CD1c-positive myeloid dendritic cell (primary cell): ENCODE measurements at regions not wholly inside any gene's neighbourhood (a gene's known extent, or its start where the extent isn't known, plus 50 kb on each side); places are given as distances from the start of the nearest gene placed in this dataset.
"Not testable (repeated sequence)": the region's sequence is repeated elsewhere in the genome, so short reads cannot be mapped to it uniquely, and the experiment has no call there.

Experiments used
- DNase-seq: peaks from one replicate; pipeline ENCODE4 v3.0.0-alpha.2; 2016; ENCODE audit errors: extremely low spot score

GRCh38 chr19:30103981-30104380, 161.9 kb downstream of the URI1 start:
- no peak for DNase-seq

GRCh38 chr19:30105316-30105715, 163.3 kb downstream of the URI1 start:
- no peak for DNase-seq

DNA sequence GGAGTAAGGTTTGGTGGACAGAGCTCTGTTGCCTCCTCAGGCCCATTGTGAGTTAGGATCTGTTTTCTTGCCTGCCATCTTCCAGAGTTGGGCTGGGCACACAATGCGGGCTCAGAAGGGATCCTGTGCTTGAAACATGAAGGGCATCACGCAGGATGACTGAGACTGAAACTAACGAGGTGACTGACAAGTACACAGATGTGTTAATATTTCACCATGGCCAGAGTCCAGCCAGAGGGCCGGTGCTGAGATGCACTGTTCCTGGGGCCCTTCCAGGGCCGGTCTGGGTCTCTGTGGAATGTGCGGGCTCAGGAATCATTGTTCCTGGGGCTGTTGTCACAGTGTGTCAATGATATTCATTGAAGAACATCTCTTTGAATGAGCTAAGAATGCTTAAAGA, 163.7 kb downstream of the URI1 start:
- no peak for DNase-seq

- DNase-seq, result no peak
Observed at GRCh38 chr19:30106417-30107095, 164.5 kb downstream of the URI1 start.

GRCh38 chr19:30107251-30107650, 165.2 kb downstream of the URI1 start:
- no peak for DNase-seq

DNA sequence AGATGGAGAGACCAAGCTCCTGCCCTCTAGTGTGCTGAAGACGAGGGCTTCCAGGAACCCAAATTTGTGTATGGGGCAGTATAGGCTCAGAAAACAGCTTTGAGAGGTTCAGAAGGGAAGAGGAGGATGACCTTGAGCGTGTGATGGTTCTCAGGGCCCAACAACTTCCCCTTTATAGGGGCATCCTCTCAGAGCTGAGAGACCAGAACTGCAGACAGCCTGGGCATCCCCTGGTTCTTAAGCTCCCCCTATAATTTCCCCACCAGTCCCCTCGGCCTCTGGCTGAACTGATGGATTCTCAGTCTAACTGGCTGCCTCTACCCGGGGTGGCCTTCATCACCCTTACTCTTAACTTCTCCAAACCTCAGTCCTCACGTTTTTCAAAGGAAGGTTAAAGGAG, 167.5 kb downstream of the URI1 start:
- DNase-seq, result no peak

GRCh38 chr19:30111021-30111855, 169.2 kb downstream of the URI1 start:
- no peak for DNase-seq

DNA sequence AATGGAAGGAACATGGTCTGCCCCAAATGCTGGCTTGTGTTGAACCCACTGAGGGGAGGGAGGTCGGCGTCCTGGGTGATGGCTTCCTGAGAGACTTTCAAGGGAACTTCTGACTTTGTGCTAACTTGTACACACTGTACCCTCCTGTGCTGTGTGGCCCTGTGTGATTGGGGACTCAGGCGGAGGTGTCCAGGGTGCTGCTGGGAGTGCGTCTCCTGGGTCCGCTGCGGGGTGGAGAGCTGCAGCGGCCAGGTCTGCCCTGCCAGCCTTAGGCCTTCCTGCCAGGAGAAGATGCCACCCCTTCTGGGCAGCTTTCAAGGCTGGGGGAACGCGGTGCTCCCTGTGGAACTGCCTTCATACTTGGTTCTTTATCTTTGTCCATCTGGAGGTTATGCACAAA, 170.1 kb downstream of the URI1 start:
- DNase-seq, result no peak

DNA sequence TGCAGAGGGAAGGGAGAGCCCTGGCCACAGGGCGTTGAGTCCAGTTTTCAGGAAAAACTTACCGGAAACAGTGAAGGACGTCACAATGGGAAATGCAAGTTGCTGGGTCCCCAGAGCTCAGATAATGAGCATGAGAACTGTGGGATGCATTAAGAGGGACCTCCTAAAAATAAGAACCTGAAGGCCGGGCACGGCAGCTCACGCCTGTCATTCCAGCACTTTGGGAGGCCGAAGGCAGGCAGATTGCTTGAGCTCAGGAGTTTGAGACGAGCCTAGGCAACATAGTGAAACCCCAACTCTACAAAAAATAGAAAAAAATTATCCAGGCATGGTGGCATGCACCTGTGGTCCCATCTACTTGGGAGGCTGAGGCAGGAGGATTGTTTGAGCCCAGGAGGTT, 170.6 kb downstream of the URI1 start:
- no peak for DNase-seq

GRCh38 chr19:30113186-30113585, 171.1 kb downstream of the URI1 start:
- DNase-seq, result no peak

GRCh38 chr19:30114095-30114494, 172.1 kb downstream of the URI1 start:
- DNase-seq, result not testable (repeated sequence)

GRCh38 chr19:30115947-30116346, 173.9 kb downstream of the URI1 start:
- no peak for DNase-seq

DNA sequence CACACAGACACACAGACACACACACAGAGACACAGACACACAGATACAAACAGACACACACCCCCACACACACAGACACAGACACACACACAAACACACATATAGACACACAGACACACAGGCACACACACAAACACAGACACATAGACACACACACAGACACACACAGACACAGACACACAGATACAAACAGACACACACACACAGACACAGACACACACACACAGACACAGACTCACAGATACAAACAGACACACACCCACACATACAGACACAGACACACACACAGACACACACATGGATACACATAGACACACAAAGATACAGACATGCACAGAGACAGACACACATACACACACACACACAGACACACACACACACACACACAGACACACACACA, 174.5 kb downstream of the URI1 start:
- DNase-seq, result no peak

GRCh38 chr19:30116984-30117555, 175.0 kb downstream of the URI1 start:
- no peak for DNase-seq

DNA sequence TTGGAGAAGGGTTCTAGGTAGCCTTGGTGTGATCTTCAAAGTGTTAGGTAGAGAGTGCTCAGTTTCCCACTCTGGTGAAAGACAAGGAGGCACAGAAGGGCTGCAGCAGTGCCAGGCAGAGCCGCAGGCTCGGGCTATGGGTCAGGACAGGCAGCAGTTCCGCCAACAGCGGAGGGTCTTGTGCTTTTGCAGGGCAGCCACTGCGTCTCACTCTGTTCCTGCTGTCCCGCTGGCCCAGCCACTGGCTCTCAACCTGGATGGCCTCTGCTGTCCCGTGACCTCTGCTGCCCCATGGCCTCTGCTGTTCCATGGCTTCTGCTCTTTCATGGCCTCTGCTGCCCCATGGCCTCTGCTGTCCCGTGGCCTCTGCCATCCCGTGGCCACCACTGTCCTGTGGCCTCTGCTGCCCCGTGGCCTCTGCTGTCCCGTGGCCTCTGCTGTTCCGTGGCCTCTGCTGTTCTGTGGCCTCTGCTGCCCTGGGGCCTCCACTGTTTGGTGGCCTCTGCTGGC, 175.7 kb downstream of the URI1 start:
- no peak for DNase-seq

DNA sequence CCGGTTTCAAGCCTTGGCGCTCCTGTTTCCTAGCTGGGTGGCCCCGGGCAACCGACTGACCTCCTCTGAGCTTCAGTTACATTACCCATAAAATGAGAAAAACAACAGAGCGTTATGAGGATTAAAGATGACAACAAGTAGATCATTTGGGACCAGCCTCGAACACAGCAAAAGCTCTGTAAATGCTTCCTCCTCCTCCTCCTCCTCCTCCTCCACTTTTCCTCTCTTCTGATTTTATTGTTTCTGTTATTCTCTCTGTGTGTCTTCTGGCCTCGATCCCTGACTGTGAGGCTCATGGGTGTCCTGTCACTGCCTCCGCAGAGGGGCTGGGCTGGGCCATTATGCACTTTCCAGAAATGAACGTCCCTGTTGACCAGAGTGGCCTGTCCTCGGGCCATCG, 176.2 kb downstream of the URI1 start:
- no peak for DNase-seq

GRCh38 chr19:30118760-30119159, 176.7 kb downstream of the URI1 start:
- no peak for DNase-seq

- no peak for DNase-seq
Observed at GRCh38 chr19:30119180-30119908, 177.3 kb downstream of the URI1 start.

- no peak for DNase-seq
Observed at GRCh38 chr19:30120860-30121484, 178.9 kb downstream of the URI1 start.

- DNase-seq, result no peak
Observed at GRCh38 chr19:30122431-30122830, 180.4 kb downstream of the URI1 start.

DNA sequence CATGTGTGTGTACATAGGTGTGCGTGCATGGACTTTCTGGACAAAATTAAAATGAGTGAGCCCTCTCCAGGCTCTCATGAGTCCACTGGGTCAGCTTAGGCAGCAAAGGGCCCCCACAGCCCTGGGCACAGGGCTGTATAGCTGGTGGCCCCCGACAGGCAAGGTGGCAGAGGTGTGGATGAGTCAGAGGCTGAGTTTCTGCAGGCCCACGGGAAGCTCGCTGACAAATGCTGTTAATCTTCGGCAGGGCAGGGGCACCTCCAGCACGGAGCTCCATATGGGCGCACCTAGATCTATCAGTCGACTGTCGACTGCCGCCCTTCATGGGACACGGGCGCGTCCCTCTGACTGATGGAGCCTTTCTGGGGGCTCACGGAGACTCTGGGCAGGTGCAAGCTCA, 181.1 kb downstream of the URI1 start:
- DNase-seq, result no peak

DNA sequence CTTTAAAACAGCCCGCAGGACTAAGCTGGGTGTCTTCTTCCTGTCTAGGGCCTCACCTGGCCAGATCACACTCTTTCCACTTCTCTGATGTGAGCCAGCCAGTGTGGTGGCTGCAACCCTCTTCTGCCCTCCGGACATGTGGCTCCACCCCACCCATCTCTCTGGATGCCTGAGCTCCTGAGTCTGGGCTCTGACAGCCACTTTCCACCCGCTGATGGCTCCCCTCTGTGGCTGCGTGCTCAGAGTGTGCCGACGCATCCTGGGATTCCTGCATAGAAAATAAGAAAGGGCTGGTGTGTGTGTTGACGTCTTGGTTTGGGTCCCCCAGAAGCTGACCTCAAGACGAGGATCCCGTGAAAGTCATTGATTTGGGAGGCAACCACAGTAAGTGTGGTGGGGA, 181.6 kb downstream of the URI1 start:
- no peak for DNase-seq
